Liver (tissue), 8 donors: ENCODE measurements at regions not wholly inside any gene's neighbourhood (a gene's known extent, or its start where the extent isn't known, plus 50 kb on each side); places are given as distances from the start of the nearest gene placed in this dataset.

ENCODE experiments used
- DNase-seq: peaks from one replicate; pipeline ENCODE4 v3.0.0-alpha.2; 2017; ENCODE audit warnings: low spot score
- H3K27ac ChIP-seq, 2 donors: one replicate each; pipeline ENCODE4 v1.7.0; 2013; ENCODE audit warnings: inconsistent platforms in 2 of 2, low read length in 2 of 2, control low read depth in 1 of 2, low read depth in 1 of 2, mild to moderate bottlenecking in 1 of 2
- H3K27me3 ChIP-seq, 4 donors: one replicate each; pipeline versions ENCODE4 v1.6.1 to v1.7.0; 2013; ENCODE audit warnings: low read length in 3 of 4, inconsistent platforms in 1 of 4, mild to moderate bottlenecking in 1 of 4, moderate library complexity in 1 of 4; ENCODE audit not compliant: control insufficient read depth in 4 of 4, insufficient read depth in 4 of 4
- H3K36me3 ChIP-seq, 4 donors: one replicate each; pipeline versions ENCODE4 v1.6.1 to v1.7.0; 2013; ENCODE audit warnings: low read length in 3 of 4, mild to moderate bottlenecking in 3 of 4, low read depth in 1 of 4, moderate library complexity in 1 of 4; ENCODE audit not compliant: control insufficient read depth in 4 of 4, insufficient read depth in 3 of 4
- H3K4me1 ChIP-seq, 4 donors: one replicate each; pipeline versions ENCODE4 v1.6.1 to v1.7.0; 2013; ENCODE audit warnings: low read length in 3 of 4, mild to moderate bottlenecking in 3 of 4, moderate library complexity in 1 of 4; ENCODE audit not compliant: control insufficient read depth in 4 of 4, insufficient read depth in 4 of 4
- H3K4me3 ChIP-seq, 3 donors: one replicate each; pipeline versions ENCODE4 v1.6.1 to v1.7.0; 2013; ENCODE audit warnings: low read length in 3 of 3, control low read depth in 1 of 3, low read depth in 1 of 3, mild to moderate bottlenecking in 1 of 3
- H3K9ac ChIP-seq, 2 donors: one replicate each; pipeline ENCODE4 v1.7.0; 2013; ENCODE audit warnings: low read length in 2 of 2, mild to moderate bottlenecking in 2 of 2, moderate library complexity in 2 of 2, control low read depth in 1 of 2, low read depth in 1 of 2
- H3K9me3 ChIP-seq, 4 donors: one replicate each; pipeline versions ENCODE4 v1.6.1 to v1.7.0; 2013; ENCODE audit warnings: low read length in 3 of 4; ENCODE audit not compliant: control insufficient read depth in 4 of 4
- ATF3 ChIP-seq: IDR thresholded peaks from 2 replicates; pipeline ENCODE4 v1.6.1; 2016; ENCODE audit warnings: antibody characterized with exemption
- EGR1 ChIP-seq, 2 donors: IDR thresholded peaks; 2 replicates each; pipeline ENCODE4 v1.6.1; 2016 to 2018; ENCODE audit warnings: antibody characterized with exemption in 2 of 2, low read depth in 2 of 2
- FOXA1 ChIP-seq: IDR thresholded peaks from 2 replicates; pipeline ENCODE4 v1.6.1; 2016; ENCODE audit warnings: antibody characterized with exemption
- FOXA2 ChIP-seq: IDR thresholded peaks from 2 replicates; pipeline ENCODE4 v1.6.1; 2016; ENCODE audit warnings: antibody characterized with exemption
- GABPA ChIP-seq, 2 donors: IDR thresholded peaks in 1 of 2; conservative IDR thresholded peaks in 1 of 2; 2 replicates each; pipeline ENCODE4 v1.6.1; 2016; ENCODE audit warnings: antibody characterized with exemption in 2 of 2, mild to moderate bottlenecking in 1 of 2, moderate library complexity in 1 of 2
- HNF4A ChIP-seq, 2 donors: conservative IDR thresholded peaks; 2 replicates each; pipeline ENCODE4 v1.6.1; 2016; ENCODE audit warnings: antibody characterized with exemption in 2 of 2, mild to moderate bottlenecking in 2 of 2
- HNF4G ChIP-seq: IDR thresholded peaks from 2 replicates; pipeline ENCODE4 v1.6.1; 2016; ENCODE audit warnings: antibody characterized with exemption
- JUND ChIP-seq, 2 donors: IDR thresholded peaks; 2 replicates each; pipeline ENCODE4 v1.6.1; 2016; ENCODE audit warnings: antibody characterized with exemption in 2 of 2
- NR2F2 ChIP-seq: IDR thresholded peaks from 2 replicates; pipeline ENCODE4 v1.6.1; 2016; ENCODE audit warnings: antibody characterized with exemption
- REST ChIP-seq: IDR thresholded peaks from 2 replicates; pipeline ENCODE4 v1.6.1; 2016; ENCODE audit warnings: antibody characterized with exemption, mild to moderate bottlenecking
- SP1 ChIP-seq: IDR thresholded peaks from 2 replicates; pipeline ENCODE4 v1.6.1; 2018; ENCODE audit warnings: antibody characterized with exemption, mild to moderate bottlenecking
- TAF1 ChIP-seq: conservative IDR thresholded peaks from 2 replicates; pipeline ENCODE4 v1.6.1; 2016; ENCODE audit warnings: antibody characterized with exemption, mild to moderate bottlenecking
- YY1 ChIP-seq: IDR thresholded peaks from 2 replicates; pipeline ENCODE4 v1.6.1; 2016; ENCODE audit warnings: antibody characterized with exemption, mild to moderate bottlenecking
- ZBTB33 ChIP-seq: IDR thresholded peaks from 2 replicates; pipeline ENCODE4 v1.6.1; 2016; ENCODE audit warnings: antibody characterized with exemption
- whole genome bisulfite sequencing: extraction: QIAGEN DNeasy Blood & Tissue Kit; methylation state at CpG from one replicate; pipeline ENCODE4 v1.1.7; 2013; 5-methylcytosine and 5-hydroxymethylcytosine counted together
- TF ChIP-seq, protein P1 (sequence below): IDR thresholded peaks from 2 replicates; pipeline ENCODE4 v1.6.1; 2016; ENCODE audit warnings: antibody characterized with exemption
- TF ChIP-seq, protein P2 (sequence below): fragments of 150-350 bp; IDR thresholded peaks from 2 replicates; pipeline ENCODE4 v1.5.1; 2017; ENCODE audit warnings: improper control_type of control experiment, low read depth, low read length; ENCODE audit not compliant: missing input control
- donor health status: healthy.
- donor health status: healthy.
- donor health status: healthy.
- donor health status: healthy.
- donor health status: healthy.

DNA sequence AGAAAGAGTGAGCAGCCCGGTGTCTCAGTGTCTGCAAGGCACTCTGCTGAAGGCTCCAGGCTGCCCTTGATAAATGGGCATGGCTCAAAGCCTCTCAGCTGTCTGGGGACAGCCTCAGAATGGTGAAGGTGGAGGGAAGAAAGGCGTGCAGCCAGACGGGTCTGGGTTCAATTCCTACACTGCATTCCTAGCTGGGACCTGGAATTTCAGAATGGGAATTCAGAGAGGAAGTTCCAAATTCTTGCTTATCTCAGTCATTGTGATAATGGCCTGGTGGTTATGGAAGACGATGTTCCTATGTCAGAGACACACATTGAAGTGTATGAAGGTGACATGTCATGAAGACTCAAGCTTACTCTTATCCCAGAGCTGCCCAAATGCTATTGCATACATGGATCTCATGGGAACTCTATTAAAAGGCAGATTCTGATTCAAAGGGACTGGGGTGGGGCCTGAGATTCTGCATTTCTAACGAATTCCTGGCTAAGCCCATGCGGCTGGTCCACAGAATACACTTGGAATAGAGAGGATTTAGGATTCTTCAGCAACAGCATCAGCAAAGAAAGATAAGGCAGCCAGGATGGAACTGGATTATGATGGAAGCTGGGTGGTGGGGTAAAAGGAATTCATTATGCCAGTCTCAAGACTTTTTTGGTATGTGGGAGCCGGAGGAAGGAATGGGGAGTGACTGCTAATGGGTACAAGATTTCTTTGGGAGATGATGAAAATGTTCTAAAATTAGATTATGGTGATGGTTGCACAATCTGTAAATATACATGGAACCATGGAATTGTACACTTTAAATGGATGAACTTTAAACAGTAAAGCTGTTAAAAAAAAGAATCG is 82.6 kb upstream of the ZMIZ1 start:
- no peaks in the 10 kb centered on the region for H3K36me3 ChIP-seq
- no peaks in the 10 kb centered on the region for H3K27me3 ChIP-seq
- H3K27ac ChIP-seq: no peak overlapping the region
- no peak overlapping the region for H3K9ac ChIP-seq
- 86% methylated on average over 8 of the region's 8 CpGs for WGBS
- peak in 1 of 2 donors; percentile 35 for TF ChIP-seq HNF4A (conservative IDR thresholded peaks at IDR 0.05)
- TF ChIP-seq HNF4G: no peak
- TF ChIP-seq, protein P1, sequence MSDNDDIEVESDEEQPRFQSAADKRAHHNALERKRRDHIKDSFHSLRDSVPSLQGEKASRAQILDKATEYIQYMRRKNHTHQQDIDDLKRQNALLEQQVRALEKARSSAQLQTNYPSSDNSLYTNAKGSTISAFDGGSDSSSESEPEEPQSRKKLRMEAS: no peak
- H3K4me3 ChIP-seq: no peak overlapping the region
- no peak for DNase-seq
- no peaks in the 10 kb centered on the region for H3K4me1 ChIP-seq
- no peaks in the 10 kb centered on the region for H3K9me3 ChIP-seq

- H3K27me3 ChIP-seq: no peaks in the 10 kb centered on the region
- H3K9ac ChIP-seq: no peak overlapping the region
- H3K9me3 ChIP-seq: no peaks in the 10 kb centered on the region
- no peak for DNase-seq
- no peak overlapping the region for H3K27ac ChIP-seq
- no peaks in the 10 kb centered on the region for H3K36me3 ChIP-seq
- WGBS: 68% methylated on average over 1 of the region's 1 CpG
- TF ChIP-seq REST: no peak
- TF ChIP-seq FOXA2: no peak
- no peak for TF ChIP-seq ATF3
- TF ChIP-seq FOXA1: no peak
- TF ChIP-seq, protein P2, sequence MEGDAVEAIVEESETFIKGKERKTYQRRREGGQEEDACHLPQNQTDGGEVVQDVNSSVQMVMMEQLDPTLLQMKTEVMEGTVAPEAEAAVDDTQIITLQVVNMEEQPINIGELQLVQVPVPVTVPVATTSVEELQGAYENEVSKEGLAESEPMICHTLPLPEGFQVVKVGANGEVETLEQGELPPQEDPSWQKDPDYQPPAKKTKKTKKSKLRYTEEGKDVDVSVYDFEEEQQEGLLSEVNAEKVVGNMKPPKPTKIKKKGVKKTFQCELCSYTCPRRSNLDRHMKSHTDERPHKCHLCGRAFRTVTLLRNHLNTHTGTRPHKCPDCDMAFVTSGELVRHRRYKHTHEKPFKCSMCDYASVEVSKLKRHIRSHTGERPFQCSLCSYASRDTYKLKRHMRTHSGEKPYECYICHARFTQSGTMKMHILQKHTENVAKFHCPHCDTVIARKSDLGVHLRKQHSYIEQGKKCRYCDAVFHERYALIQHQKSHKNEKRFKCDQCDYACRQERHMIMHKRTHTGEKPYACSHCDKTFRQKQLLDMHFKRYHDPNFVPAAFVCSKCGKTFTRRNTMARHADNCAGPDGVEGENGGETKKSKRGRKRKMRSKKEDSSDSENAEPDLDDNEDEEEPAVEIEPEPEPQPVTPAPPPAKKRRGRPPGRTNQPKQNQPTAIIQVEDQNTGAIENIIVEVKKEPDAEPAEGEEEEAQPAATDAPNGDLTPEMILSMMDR: no peak
- no peak for TF ChIP-seq HNF4G
- TF ChIP-seq HNF4A (conservative IDR thresholded peaks at IDR 0.05): no peak
- no peak for TF ChIP-seq SP1
- no peak for TF ChIP-seq NR2F2
- no peak for TF ChIP-seq EGR1 (IDR thresholded peaks at IDR 0.05; ENCODE audit: low read depth in 2 of 2)
- no peak for TF ChIP-seq GABPA (IDR thresholded peaks at IDR 0.05 in 1 of 2, conservative IDR thresholded peaks at IDR 0.05 in 1 of 2)
- no peak for TF ChIP-seq ZBTB33
- TF ChIP-seq YY1: no peak
- no peak for TF ChIP-seq TAF1
- TF ChIP-seq JUND (IDR thresholded peaks at IDR 0.05): no peak
- H3K4me1 ChIP-seq: no peaks in the 10 kb centered on the region
- no peak overlapping the region for H3K4me3 ChIP-seq
These were observed 77.6 kb upstream of the ZMIZ1 start for GRCh38 chr10:78991187-78991586.
